ENCODE measurements at regions not wholly inside any gene's neighbourhood (a gene's known extent, or its start where the extent isn't known, plus 50 kb on each side); places are given as distances from the start of the nearest gene placed in this dataset.

DNA sequence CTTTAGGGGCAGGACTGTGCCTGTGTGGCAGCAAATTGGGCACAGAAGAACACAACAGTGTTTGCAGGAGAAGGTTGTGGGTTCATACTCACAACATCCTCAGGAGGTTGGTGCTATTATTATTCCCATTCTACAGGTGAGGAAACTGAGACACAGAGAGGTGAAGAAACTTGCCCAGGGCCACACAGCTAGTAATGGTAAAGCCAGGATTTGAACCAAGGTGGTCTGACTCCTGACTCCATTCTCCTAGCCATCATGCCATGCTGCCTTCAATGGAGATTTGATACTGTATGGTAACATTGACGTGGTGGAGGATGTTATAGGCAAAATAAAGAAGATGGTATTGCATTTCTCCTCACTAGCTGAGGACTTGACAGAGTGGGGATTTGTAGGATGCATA, 334.2 kb downstream of the RPS6KC1 start:
- DNase-seq, result no peak
- Mint-ChIP-seq H3K36me3 (ENCODE audit: low read depth) (no peaks in the 10 kb centered on the region), H3K9me3 (no peaks in the 10 kb centered on the region), H3K4me3 (no peak overlapping the region), H3K4me1 (no peaks in the 10 kb centered on the region), H3K27me3 (no peaks in the 10 kb centered on the region), H3K27ac (no peak overlapping the region)
- POLR2A ChIA-PET, result no interaction called here
- CTCF ChIA-PET, result no interaction called here

GRCh38 chr1:213385806-213386324, 334.8 kb downstream of the RPS6KC1 start:
- ChIA-PET CTCF (no interaction called here), POLR2A (no interaction called here)
- no peaks in the 10 kb centered on the region for H3K36me3 Mint-ChIP-seq (ENCODE audit: low read depth)
- no peaks in the 10 kb centered on the region for H3K9me3 Mint-ChIP-seq
- no peak for DNase-seq
- H3K27me3 Mint-ChIP-seq, result no peaks in the 10 kb centered on the region
- no peak overlapping the region for H3K27ac Mint-ChIP-seq
- H3K4me3 Mint-ChIP-seq, result no peak overlapping the region
- H3K4me1 Mint-ChIP-seq, result no peaks in the 10 kb centered on the region

DNA sequence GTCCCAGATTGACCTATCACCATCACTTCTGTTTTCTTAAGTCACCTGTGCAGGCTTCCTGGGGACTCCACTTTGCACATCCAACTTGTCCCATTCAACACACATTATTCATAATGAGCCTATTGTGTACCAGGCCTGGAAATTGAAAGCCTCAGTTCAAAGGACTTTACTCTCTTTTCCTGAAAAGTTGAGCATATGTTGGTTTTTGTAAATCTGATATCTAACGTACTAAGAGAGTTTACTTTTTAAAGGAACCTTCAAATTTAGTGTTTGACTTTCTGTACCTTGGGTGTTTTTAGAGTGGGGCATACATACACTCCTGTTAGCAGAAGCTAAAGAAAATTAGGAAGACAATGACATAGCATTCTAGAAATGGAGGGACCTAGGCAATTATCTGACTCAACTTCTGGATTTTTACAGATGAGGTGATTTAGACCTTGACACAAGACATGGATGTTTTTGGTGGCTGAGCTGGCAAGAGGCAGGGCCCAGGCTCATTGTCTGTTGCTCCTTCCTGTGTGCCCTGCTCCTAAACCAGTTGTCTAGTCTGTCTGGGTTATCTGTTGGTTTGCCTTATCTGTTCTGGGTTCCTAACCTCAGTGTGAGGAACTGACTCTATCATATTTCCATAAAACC, 336.5 kb downstream of the RPS6KC1 start:
- CTCF ChIA-PET, result no interaction called here
- Mint-ChIP-seq H3K36me3 (ENCODE audit: low read depth) (no peaks in the 10 kb centered on the region), H3K27ac (no peak overlapping the region), H3K27me3 (no peaks in the 10 kb centered on the region), H3K9me3 (no peaks in the 10 kb centered on the region), H3K4me1 (no peaks in the 10 kb centered on the region), H3K4me3 (no peak overlapping the region)
- POLR2A ChIA-PET, result no interaction called here
- no peak for DNase-seq

GRCh38 chr1:213388199-213388598, 337.2 kb downstream of the RPS6KC1 start:
- Mint-ChIP-seq H3K36me3 (ENCODE audit: low read depth) (no peaks in the 10 kb centered on the region), H3K4me1 (no peaks in the 10 kb centered on the region), H3K27me3 (no peaks in the 10 kb centered on the region), H3K4me3 (no peak overlapping the region), H3K9me3 (no peaks in the 10 kb centered on the region), H3K27ac (no peak overlapping the region)
- DNase-seq, result no peak
- ChIA-PET CTCF (no interaction called here), POLR2A (no interaction called here)

DNA sequence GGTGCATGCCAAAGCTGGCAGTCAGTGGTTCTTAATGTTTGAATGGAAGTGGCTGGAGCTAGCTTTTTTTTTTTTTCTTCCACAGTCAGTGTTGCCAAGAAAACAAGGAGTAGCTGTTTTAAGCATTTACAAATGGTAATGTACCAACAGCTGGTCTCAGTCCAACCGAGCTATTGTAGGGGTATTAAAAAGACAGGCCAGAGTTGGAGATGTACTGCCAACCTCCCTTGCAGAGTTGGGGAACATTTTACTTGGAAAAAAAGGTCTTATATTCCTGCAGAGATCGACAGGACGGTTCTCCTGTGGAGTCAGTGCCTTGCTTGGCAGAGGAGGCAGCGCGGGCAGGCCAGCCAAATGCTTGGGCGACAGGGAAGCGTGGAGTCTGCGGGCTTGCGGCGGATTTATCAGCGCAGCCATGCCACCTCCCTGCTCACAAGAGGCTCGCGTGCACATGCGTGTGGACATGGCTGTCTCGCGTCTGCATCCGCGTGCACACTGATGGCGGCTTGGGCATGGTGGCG, 338.1 kb downstream of the RPS6KC1 start:
- Mint-ChIP-seq H3K27me3 (peaks cover 6% of the 10 kb centered on the region), H3K4me3 (no peak overlapping the region), H3K36me3 (ENCODE audit: low read depth) (no peaks in the 10 kb centered on the region), H3K27ac (no peak overlapping the region), H3K4me1 (no peaks in the 10 kb centered on the region), H3K9me3 (no peaks in the 10 kb centered on the region)
- ChIA-PET CTCF (no interaction called here), POLR2A (no interaction called here)
- DNase-seq, result no peak

GRCh38 chr1:213391445-213391844, 340.4 kb downstream of the RPS6KC1 start:
- POLR2A ChIA-PET, result no interaction called here
- no peak overlapping the region for H3K4me3 Mint-ChIP-seq
- CTCF ChIA-PET, result no interaction called here
- no peak overlapping the region for H3K27ac Mint-ChIP-seq
- H3K36me3 Mint-ChIP-seq (ENCODE audit: low read depth), result no peaks in the 10 kb centered on the region
- no peaks in the 10 kb centered on the region for H3K4me1 Mint-ChIP-seq
- H3K9me3 Mint-ChIP-seq, result no peaks in the 10 kb centered on the region
- DNase-seq, result no peak
- H3K27me3 Mint-ChIP-seq, result peaks cover 6% of the 10 kb centered on the region

DNA sequence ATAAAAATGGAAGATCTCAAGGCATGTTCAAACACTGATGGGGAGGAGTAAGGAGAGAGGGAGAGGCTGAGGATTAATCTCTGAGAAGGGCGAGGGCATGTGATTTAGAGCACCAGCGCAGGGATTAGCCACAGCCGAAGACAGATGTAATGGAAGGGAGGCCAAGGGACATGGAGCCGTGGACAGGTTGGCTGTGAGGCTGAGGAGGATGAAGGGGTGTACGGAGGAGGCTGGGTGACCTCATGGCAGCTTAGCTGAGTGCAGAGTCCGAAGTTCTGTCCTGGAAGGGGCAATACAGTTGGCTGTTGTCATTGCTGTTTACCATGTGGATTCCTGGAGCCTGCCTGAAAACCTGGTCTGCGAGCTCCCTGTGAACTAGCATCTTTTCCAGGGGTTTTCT, 342.8 kb downstream of the RPS6KC1 start:
- Mint-ChIP-seq H3K9me3 (no peaks in the 10 kb centered on the region), H3K4me1 (no peaks in the 10 kb centered on the region), H3K27ac (no peak overlapping the region), H3K4me3 (no peak overlapping the region), H3K36me3 (ENCODE audit: low read depth) (no peaks in the 10 kb centered on the region), H3K27me3 (peaks cover 6% of the 10 kb centered on the region)
- POLR2A ChIA-PET, result no interaction called here
- CTCF ChIA-PET, result no interaction called here
- DNase-seq, result no peak

- POLR2A ChIA-PET, result no interaction called here
- no peaks in the 10 kb centered on the region for H3K4me1 Mint-ChIP-seq
- H3K4me3 Mint-ChIP-seq, result no peak overlapping the region
- no peak for DNase-seq
- no peak overlapping the region for H3K27ac Mint-ChIP-seq
- H3K9me3 Mint-ChIP-seq, result no peaks in the 10 kb centered on the region
- no peaks in the 10 kb centered on the region for H3K36me3 Mint-ChIP-seq (ENCODE audit: low read depth)
- H3K27me3 Mint-ChIP-seq, result peaks cover 6% of the 10 kb centered on the region
- CTCF ChIA-PET, result no interaction called here
Measured at GRCh38 chr1:213394837-213395236, 343.8 kb downstream of the RPS6KC1 start.

- POLR2A ChIA-PET, result no interaction called here
- H3K27ac Mint-ChIP-seq, result no peak overlapping the region
- H3K4me3 Mint-ChIP-seq, result no peak overlapping the region
- no peaks in the 10 kb centered on the region for H3K9me3 Mint-ChIP-seq
- CTCF ChIA-PET, result no interaction called here
- H3K4me1 Mint-ChIP-seq, result no peaks in the 10 kb centered on the region
- no peak for DNase-seq
- H3K36me3 Mint-ChIP-seq (ENCODE audit: low read depth), result no peaks in the 10 kb centered on the region
- peaks cover 6% of the 10 kb centered on the region for H3K27me3 Mint-ChIP-seq
Measured at GRCh38 chr1:213397638-213398037, 346.6 kb downstream of the RPS6KC1 start.

DNA sequence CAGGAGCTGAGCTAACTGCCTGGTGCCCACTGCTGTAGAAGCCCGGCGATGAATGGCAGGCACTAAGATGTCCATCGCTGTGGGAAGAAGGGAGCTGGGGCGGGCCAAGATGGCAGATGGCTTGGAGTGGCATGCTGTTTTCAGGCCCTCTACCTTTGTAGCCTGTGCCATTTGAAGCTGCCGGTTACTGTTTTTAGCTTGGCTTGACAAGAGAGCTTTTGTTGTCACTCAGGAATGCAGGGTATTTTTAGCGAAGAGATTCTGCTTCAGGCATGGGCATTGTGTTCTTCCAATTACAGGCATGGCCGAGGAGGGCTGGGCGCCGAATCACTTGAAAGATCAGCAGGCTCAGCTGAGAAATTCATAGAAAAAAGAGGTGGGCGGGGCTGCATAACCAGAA, 348.7 kb downstream of the RPS6KC1 start:
- Mint-ChIP-seq H3K36me3 (ENCODE audit: low read depth) (no peaks in the 10 kb centered on the region), H3K27ac (no peak overlapping the region), H3K4me3 (no peak overlapping the region), H3K9me3 (no peaks in the 10 kb centered on the region), H3K27me3 (no peaks in the 10 kb centered on the region), H3K4me1 (no peaks in the 10 kb centered on the region)
- CTCF ChIA-PET, result no interaction called here
- POLR2A ChIA-PET, result no interaction called here
- DNase-seq, result no peak

- CTCF ChIA-PET, result no interaction called here
- Mint-ChIP-seq H3K4me1 (no peaks in the 10 kb centered on the region), H3K27me3 (no peaks in the 10 kb centered on the region), H3K4me3 (no peak overlapping the region), H3K9me3 (no peaks in the 10 kb centered on the region), H3K36me3 (ENCODE audit: low read depth) (no peaks in the 10 kb centered on the region), H3K27ac (no peak overlapping the region)
- POLR2A ChIA-PET, result no interaction called here
- no peak for DNase-seq
Measured at GRCh38 chr1:213409208-213409631, 358.2 kb downstream of the RPS6KC1 start.

DNA sequence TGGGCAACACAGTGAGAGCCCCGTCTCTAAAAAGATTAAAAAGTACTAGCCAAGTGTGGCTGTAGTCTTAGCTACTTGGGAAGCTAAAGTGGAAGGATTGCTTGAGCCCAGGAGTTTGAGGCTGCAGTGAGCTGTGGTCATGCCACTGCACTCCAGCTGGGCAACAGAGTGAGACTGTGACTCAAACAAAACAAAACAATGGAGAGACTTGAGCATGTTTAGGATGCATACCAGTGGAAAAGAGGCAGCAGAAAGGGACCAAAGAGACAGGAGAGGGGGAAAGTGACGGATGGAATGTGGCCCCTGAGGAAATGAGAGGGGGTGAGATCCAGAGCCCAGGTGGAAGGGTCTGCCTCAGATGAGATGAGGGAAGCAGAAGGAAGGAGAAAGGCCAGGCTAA, 358.9 kb downstream of the RPS6KC1 start:
- Mint-ChIP-seq H3K9me3 (no peaks in the 10 kb centered on the region), H3K36me3 (ENCODE audit: low read depth) (no peaks in the 10 kb centered on the region), H3K4me1 (no peaks in the 10 kb centered on the region), H3K27ac (no peak overlapping the region), H3K27me3 (no peaks in the 10 kb centered on the region), H3K4me3 (no peak overlapping the region)
- POLR2A ChIA-PET, result no interaction called here
- no peak for DNase-seq
- CTCF ChIA-PET, result no interaction called here

- DNase-seq, result no peak
- Mint-ChIP-seq H3K36me3 (ENCODE audit: low read depth) (no peaks in the 10 kb centered on the region), H3K27ac (no peak overlapping the region), H3K27me3 (no peaks in the 10 kb centered on the region), H3K4me1 (no peaks in the 10 kb centered on the region), H3K4me3 (no peak overlapping the region), H3K9me3 (no peaks in the 10 kb centered on the region)
- CTCF ChIA-PET, result no interaction called here
- POLR2A ChIA-PET, result no interaction called here
Measured at GRCh38 chr1:213414346-213414745, 363.3 kb downstream of the RPS6KC1 start.

DNA sequence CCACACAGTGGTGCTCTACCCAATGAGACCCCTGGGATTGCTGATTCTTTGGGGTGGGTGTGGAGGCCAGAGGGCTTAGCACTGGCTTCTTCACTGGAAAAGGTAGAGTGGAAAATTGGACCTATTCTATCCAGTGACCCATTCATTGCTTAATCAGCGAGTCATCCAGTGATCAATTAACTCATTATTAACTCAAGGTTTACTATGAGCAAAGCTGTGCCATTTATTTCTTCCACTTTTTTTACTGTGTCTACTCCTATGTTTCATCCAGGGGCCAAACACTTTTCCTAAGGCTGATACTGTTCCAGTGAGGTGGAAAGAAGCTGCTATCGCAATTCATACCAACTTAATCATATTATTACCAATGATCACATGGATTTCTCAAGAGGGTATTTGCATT, 363.9 kb downstream of the RPS6KC1 start:
- no peaks in the 10 kb centered on the region for H3K27me3 Mint-ChIP-seq
- H3K9me3 Mint-ChIP-seq, result no peaks in the 10 kb centered on the region
- H3K36me3 Mint-ChIP-seq (ENCODE audit: low read depth), result no peaks in the 10 kb centered on the region
- ChIA-PET POLR2A (no interaction called here), CTCF (no interaction called here)
- no peak overlapping the region for H3K4me3 Mint-ChIP-seq
- no peak overlapping the region for H3K27ac Mint-ChIP-seq
- H3K4me1 Mint-ChIP-seq, result no peaks in the 10 kb centered on the region
- DNase-seq, result no peak
